KMS-11 (cell line): ENCODE measurements at regions not wholly inside any gene's neighbourhood (a gene's known extent, or its start where the extent isn't known, plus 50 kb on each side); places are given as distances from the start of the nearest gene placed in this dataset.

Experiments used
- H2AFZ ChIP-seq: fragments of 200-600 bp; sonication (generic); 2 replicates; pipeline ENCODE4 v1.6.1; 2016; ENCODE audit warnings: antibody characterized with exemption, mixed run types, low read depth
- H3K27ac ChIP-seq: fragments of 200-600 bp; sonication (generic); 2 replicates; pipeline ENCODE4 v1.6.1; 2016; ENCODE audit warnings: mild to moderate bottlenecking, mixed run types
- H3K27me3 ChIP-seq: fragments of 200-600 bp; sonication (generic); 2 replicates; pipeline ENCODE4 v1.6.1; 2017; ENCODE audit warnings: mild to moderate bottlenecking, low read depth, mixed run types, moderate library complexity; ENCODE audit not compliant: insufficient read depth
- H3K36me3 ChIP-seq: fragments of 200-600 bp; sonication (generic); 2 replicates; pipeline ENCODE4 v1.6.1; 2017; ENCODE audit warnings: mild to moderate bottlenecking, mixed run types; ENCODE audit not compliant: insufficient read depth
- H3K4me1 ChIP-seq: fragments of 200-600 bp; sonication (generic); 2 replicates; pipeline ENCODE4 v1.6.1; 2016; ENCODE audit warnings: mild to moderate bottlenecking, low read depth, mixed run types; ENCODE audit not compliant: poor library complexity, severe bottlenecking
- H3K4me2 ChIP-seq: fragments of 200-600 bp; sonication (generic); 2 replicates; pipeline ENCODE4 v1.7.0; 2016; ENCODE audit warnings: mild to moderate bottlenecking, mixed run types
- H3K4me3 ChIP-seq: fragments of 200-600 bp; sonication (generic); IDR thresholded peaks from 2 replicates; pipeline ENCODE4 v1.6.1; 2017; ENCODE audit warnings: low read depth, low read length, mixed read lengths; ENCODE audit not compliant: insufficient read depth
- H3K79me2 ChIP-seq: fragments of 200-600 bp; sonication (generic); 2 replicates; pipeline ENCODE4 v1.6.1; 2016; ENCODE audit warnings: low read depth, mixed run types; ENCODE audit not compliant: insufficient read depth
- H3K9ac ChIP-seq: fragments of 200-600 bp; sonication (generic); 2 replicates; pipeline ENCODE4 v1.6.1; 2016; ENCODE audit warnings: mild to moderate bottlenecking, mixed run types
- H4K20me1 ChIP-seq: fragments of 200-600 bp; sonication (generic); 2 replicates; pipeline ENCODE4 v1.6.1; 2016; ENCODE audit warnings: mild to moderate bottlenecking, mixed run types; ENCODE audit not compliant: insufficient read depth
- CTCF ChIP-seq: fragments of 200-600 bp; sonication (generic); conservative IDR thresholded peaks from 2 replicates; pipeline ENCODE4 v1.6.1; 2017; ENCODE audit warnings: low read depth, mild to moderate bottlenecking, antibody characterized with exemption, low read length, moderate library complexity, mixed read lengths

- H3K9ac ChIP-seq = no peak overlapping the region
- H4K20me1 ChIP-seq = no peaks in the 10 kb centered on the region
- no peak overlapping the region for H3K27ac ChIP-seq
- H3K4me1 ChIP-seq = peaks cover 7% of the 10 kb centered on the region
- no peaks in the 10 kb centered on the region for H3K79me2 ChIP-seq
- no peak for TF ChIP-seq CTCF
- H3K36me3 ChIP-seq = no peaks in the 10 kb centered on the region
- no peaks in the 10 kb centered on the region for H3K27me3 ChIP-seq
- no peak overlapping the region for H3K4me3 ChIP-seq
- H3K4me2 ChIP-seq = no peak overlapping the region
- no peak overlapping the region for H2AFZ ChIP-seq
These were observed 157.0 kb downstream of the PJA2 start for GRCh38 chr5:109252731-109253130.

DNA sequence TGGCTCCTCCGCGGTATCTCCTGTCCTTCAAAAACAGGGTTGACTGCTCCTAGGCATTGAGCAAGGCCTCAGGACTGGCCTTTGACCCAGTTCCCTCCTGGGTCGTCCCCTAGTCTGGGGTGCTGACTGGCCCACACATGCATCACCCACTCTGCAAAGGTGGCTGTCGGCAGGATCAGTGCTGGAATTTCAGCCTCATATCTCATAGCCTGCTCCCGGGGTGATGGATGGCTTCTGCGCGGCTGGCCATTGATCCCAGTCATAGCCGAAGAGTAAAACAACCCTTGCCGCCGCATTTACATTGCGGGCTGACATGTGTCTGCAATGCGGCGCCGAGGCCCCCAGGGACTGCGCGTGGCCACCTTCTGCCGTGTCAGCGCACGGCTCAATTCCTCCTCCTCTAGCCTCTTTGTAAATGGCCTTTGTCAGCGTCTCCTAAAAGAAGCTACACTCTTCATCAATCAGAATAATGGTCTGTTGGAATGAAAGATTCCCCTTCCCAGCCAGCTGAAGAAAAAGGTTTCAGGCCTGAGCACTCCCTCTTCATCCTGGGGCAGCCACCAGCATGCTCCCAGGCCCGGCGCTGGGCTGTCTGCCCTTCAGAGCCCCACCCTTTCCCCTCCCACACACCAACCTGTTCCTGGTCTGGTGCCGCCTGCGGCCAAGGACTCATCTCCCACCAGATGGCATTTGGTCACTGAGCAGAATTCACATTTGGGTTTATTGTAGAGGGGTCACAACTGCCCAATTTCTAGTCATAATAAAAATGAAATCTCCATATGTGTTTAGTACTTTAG, 159.0 kb downstream of the PJA2 start:
- TF ChIP-seq CTCF = no peak
- no peaks in the 10 kb centered on the region for H3K27me3 ChIP-seq

GRCh38 chr5:109250080-109250479, 159.7 kb downstream of the PJA2 start:
- Histone ChIP-seq H4K20me1 (no peaks in the 10 kb centered on the region), H3K27ac (no peak overlapping the region), H3K36me3 (no peaks in the 10 kb centered on the region), H3K9ac (no peak overlapping the region), H3K27me3 (no peaks in the 10 kb centered on the region), H3K4me1 (peaks cover 10% of the 10 kb centered on the region), H2AFZ (no peak overlapping the region), H3K4me3 (no peak overlapping the region), H3K79me2 (no peaks in the 10 kb centered on the region), H3K4me2 (no peak overlapping the region)
- TF ChIP-seq CTCF = no peak

More for the DNA sequence above, 159.0 kb downstream of the PJA2 start:
- Histone ChIP-seq H3K4me2 (no peak overlapping the region), H4K20me1 (no peaks in the 10 kb centered on the region), H3K9ac (no peak overlapping the region), H3K4me3 (no peak overlapping the region), H3K79me2 (no peaks in the 10 kb centered on the region), H3K27ac (no peak overlapping the region), H3K4me1 (peaks cover 10% of the 10 kb centered on the region), H2AFZ (no peak overlapping the region), H3K36me3 (no peaks in the 10 kb centered on the region)

DNA sequence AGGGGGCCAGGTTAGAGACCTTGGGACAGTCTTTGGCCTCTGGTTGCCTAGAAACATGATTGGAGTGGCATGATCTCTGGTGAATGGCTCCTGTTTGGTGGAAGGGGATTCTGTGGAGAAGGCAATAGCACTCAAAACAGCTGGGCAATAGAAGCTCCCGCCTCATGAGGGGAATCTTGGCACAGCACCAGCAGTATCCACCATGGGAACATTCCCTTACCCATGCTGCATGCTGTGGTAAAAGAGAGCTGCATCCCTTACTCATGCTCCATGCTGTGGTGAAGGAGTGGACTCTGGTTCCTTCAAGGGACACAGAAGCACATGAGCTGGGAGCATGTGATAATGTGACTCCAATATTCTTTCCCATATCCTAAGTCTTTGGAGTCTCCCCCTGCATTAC, 160.6 kb downstream of the PJA2 start:
- H2AFZ ChIP-seq = no peak overlapping the region
- H3K9ac ChIP-seq = no peak overlapping the region
- TF ChIP-seq CTCF = no peak
- no peaks in the 10 kb centered on the region for H3K27me3 ChIP-seq
- no peak overlapping the region for H3K27ac ChIP-seq
- H3K4me3 ChIP-seq = no peak overlapping the region
- no peaks in the 10 kb centered on the region for H4K20me1 ChIP-seq
- no peak overlapping the region for H3K4me2 ChIP-seq
- peaks cover 10% of the 10 kb centered on the region for H3K4me1 ChIP-seq
- no peaks in the 10 kb centered on the region for H3K79me2 ChIP-seq
- no peaks in the 10 kb centered on the region for H3K36me3 ChIP-seq
